Liver (tissue), 8 donors: ENCODE measurements at regions not wholly inside any gene's neighbourhood (a gene's known extent, or its start where the extent isn't known, plus 50 kb on each side); places are given as distances from the start of the nearest gene placed in this dataset.

ENCODE experiments used
- DNase-seq: peaks from one replicate; pipeline ENCODE4 v3.0.0-alpha.2; 2017; ENCODE audit warnings: low spot score
- H3K27ac ChIP-seq, 2 donors: one replicate each; pipeline ENCODE4 v1.7.0; 2013; ENCODE audit warnings: inconsistent platforms in 2 of 2, low read length in 2 of 2, control low read depth in 1 of 2, low read depth in 1 of 2, mild to moderate bottlenecking in 1 of 2
- H3K27me3 ChIP-seq, 4 donors: one replicate each; pipeline versions ENCODE4 v1.6.1 to v1.7.0; 2013; ENCODE audit warnings: low read length in 3 of 4, inconsistent platforms in 1 of 4, mild to moderate bottlenecking in 1 of 4, moderate library complexity in 1 of 4; ENCODE audit not compliant: control insufficient read depth in 4 of 4, insufficient read depth in 4 of 4
- H3K36me3 ChIP-seq, 4 donors: one replicate each; pipeline versions ENCODE4 v1.6.1 to v1.7.0; 2013; ENCODE audit warnings: low read length in 3 of 4, mild to moderate bottlenecking in 3 of 4, low read depth in 1 of 4, moderate library complexity in 1 of 4; ENCODE audit not compliant: control insufficient read depth in 4 of 4, insufficient read depth in 3 of 4
- H3K4me1 ChIP-seq, 4 donors: one replicate each; pipeline versions ENCODE4 v1.6.1 to v1.7.0; 2013; ENCODE audit warnings: low read length in 3 of 4, mild to moderate bottlenecking in 3 of 4, moderate library complexity in 1 of 4; ENCODE audit not compliant: control insufficient read depth in 4 of 4, insufficient read depth in 4 of 4
- H3K4me3 ChIP-seq, 3 donors: one replicate each; pipeline versions ENCODE4 v1.6.1 to v1.7.0; 2013; ENCODE audit warnings: low read length in 3 of 3, control low read depth in 1 of 3, low read depth in 1 of 3, mild to moderate bottlenecking in 1 of 3
- H3K9ac ChIP-seq, 2 donors: one replicate each; pipeline ENCODE4 v1.7.0; 2013; ENCODE audit warnings: low read length in 2 of 2, mild to moderate bottlenecking in 2 of 2, moderate library complexity in 2 of 2, control low read depth in 1 of 2, low read depth in 1 of 2
- H3K9me3 ChIP-seq, 4 donors: one replicate each; pipeline versions ENCODE4 v1.6.1 to v1.7.0; 2013; ENCODE audit warnings: low read length in 3 of 4; ENCODE audit not compliant: control insufficient read depth in 4 of 4
- ATF3 ChIP-seq: IDR thresholded peaks from 2 replicates; pipeline ENCODE4 v1.6.1; 2016; ENCODE audit warnings: antibody characterized with exemption
- CTCF ChIP-seq: fragments of 150-350 bp; IDR thresholded peaks from 2 replicates; pipeline ENCODE4 v1.5.1; 2017; ENCODE audit warnings: improper control_type of control experiment, low read depth, low read length; ENCODE audit not compliant: missing input control
- EGR1 ChIP-seq, 2 donors: IDR thresholded peaks; 2 replicates each; pipeline ENCODE4 v1.6.1; 2016 to 2018; ENCODE audit warnings: antibody characterized with exemption in 2 of 2, low read depth in 2 of 2
- FOXA2 ChIP-seq: IDR thresholded peaks from 2 replicates; pipeline ENCODE4 v1.6.1; 2016; ENCODE audit warnings: antibody characterized with exemption
- GABPA ChIP-seq, 2 donors: IDR thresholded peaks in 1 of 2; conservative IDR thresholded peaks in 1 of 2; 2 replicates each; pipeline ENCODE4 v1.6.1; 2016; ENCODE audit warnings: antibody characterized with exemption in 2 of 2, mild to moderate bottlenecking in 1 of 2, moderate library complexity in 1 of 2
- HNF4A ChIP-seq, 2 donors: conservative IDR thresholded peaks; 2 replicates each; pipeline ENCODE4 v1.6.1; 2016; ENCODE audit warnings: antibody characterized with exemption in 2 of 2, mild to moderate bottlenecking in 2 of 2
- HNF4G ChIP-seq: IDR thresholded peaks from 2 replicates; pipeline ENCODE4 v1.6.1; 2016; ENCODE audit warnings: antibody characterized with exemption
- JUND ChIP-seq, 2 donors: IDR thresholded peaks; 2 replicates each; pipeline ENCODE4 v1.6.1; 2016; ENCODE audit warnings: antibody characterized with exemption in 2 of 2
- NR2F2 ChIP-seq: IDR thresholded peaks from 2 replicates; pipeline ENCODE4 v1.6.1; 2016; ENCODE audit warnings: antibody characterized with exemption
- RAD21 ChIP-seq, 2 donors: IDR thresholded peaks; 2 replicates each; pipeline ENCODE4 v1.6.1; 2016; ENCODE audit warnings: antibody characterized with exemption in 2 of 2, mild to moderate bottlenecking in 2 of 2
- REST ChIP-seq: IDR thresholded peaks from 2 replicates; pipeline ENCODE4 v1.6.1; 2016; ENCODE audit warnings: antibody characterized with exemption, mild to moderate bottlenecking
- RXRA ChIP-seq, 2 donors: IDR thresholded peaks; 2 replicates each; pipeline ENCODE4 v1.6.1; 2017 to 2018; ENCODE audit warnings: antibody characterized with exemption in 2 of 2, mild to moderate bottlenecking in 1 of 2
- SP1 ChIP-seq: IDR thresholded peaks from 2 replicates; pipeline ENCODE4 v1.6.1; 2018; ENCODE audit warnings: antibody characterized with exemption, mild to moderate bottlenecking
- YY1 ChIP-seq: IDR thresholded peaks from 2 replicates; pipeline ENCODE4 v1.6.1; 2016; ENCODE audit warnings: antibody characterized with exemption, mild to moderate bottlenecking
- WGBS: extraction: QIAGEN DNeasy Blood & Tissue Kit; methylation state at CpG from one replicate; pipeline ENCODE4 v1.1.7; 2013; 5-methylcytosine and 5-hydroxymethylcytosine counted together
- TF ChIP-seq, protein P1 (sequence below): IDR thresholded peaks from 2 replicates; pipeline ENCODE4 v1.6.1; 2016; ENCODE audit warnings: antibody characterized with exemption
- donor health status: healthy.
- donor health status: healthy.
- donor health status: healthy.
- donor health status: healthy.
- donor health status: healthy.

DNA sequence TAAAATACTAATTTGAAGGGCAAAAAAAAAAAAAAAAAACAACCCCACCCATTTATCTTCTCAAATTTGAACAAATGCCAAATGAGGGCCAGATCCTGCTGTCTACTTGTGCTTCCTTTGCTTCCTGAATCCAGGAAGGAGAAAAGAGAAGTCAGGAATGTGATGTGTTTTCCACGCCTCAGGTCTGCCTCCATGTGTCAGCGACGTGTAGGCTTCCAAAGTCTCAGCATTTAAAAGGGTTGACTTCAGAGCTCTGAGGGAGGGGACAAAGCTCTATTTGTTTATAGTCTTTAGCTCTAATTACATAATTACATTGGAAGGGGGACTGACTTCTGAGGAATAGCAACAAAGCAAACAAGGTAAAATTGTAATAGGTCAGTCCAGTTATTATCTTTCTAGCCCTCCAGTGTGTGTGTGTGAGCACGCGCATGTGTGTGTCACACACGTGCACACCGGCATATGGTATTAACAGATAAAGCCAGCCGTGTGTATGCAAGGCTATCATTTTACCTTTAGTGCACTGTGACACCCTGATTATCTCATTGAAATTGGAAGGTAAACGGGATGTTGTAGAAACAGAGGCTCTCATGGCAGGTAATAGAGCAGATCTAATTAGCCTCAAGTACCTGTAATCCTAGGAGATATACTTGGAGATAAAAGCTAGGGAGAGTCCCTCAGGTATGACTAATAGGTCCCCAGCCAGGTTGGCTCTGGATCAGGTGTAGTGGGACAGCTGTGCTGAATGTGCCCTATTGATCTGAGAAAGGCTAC is 911.4 kb upstream of the ZEB2 start:
- Histone ChIP-seq H3K9ac (no peak overlapping the region), H3K4me3 (no peak overlapping the region), H3K27me3 (no peaks in the 10 kb centered on the region), H3K27ac (no peak overlapping the region), H3K9me3 (no peaks in the 10 kb centered on the region), H3K4me1 (no peaks in the 10 kb centered on the region), H3K36me3 (no peaks in the 10 kb centered on the region)
- TF ChIP-seq NR2F2, result no peak
- 54% methylated on average over 9 of the region's 9 CpGs for WGBS
- no peak for DNase-seq

DNA sequence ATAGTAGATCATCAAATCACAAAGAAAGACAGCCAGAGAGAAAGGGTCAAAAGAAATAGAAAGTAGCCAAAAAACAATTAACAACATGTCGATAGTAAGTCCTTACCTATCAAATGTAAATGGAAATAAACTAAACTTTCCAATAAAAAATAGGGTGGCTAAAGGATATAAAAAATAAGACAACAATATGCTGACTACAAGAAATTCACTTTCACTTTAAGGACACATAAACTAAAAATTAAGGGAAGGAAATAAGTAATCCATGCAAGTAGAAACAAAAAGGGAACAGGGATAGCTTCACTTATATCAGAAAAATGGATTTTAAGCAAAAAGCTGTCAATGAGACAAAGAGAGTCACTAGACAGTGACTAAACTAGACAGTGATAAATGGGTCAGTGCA is 903.9 kb upstream of the ZEB2 start:
- DNase-seq, result no peak
- 96% methylated on average over 1 of the region's 1 CpG for WGBS
- H3K27me3 ChIP-seq, result no peaks in the 10 kb centered on the region
- no peaks in the 10 kb centered on the region for H3K36me3 ChIP-seq
- no peak overlapping the region for H3K9ac ChIP-seq
- no peak overlapping the region for H3K27ac ChIP-seq
- H3K4me1 ChIP-seq, result no peaks in the 10 kb centered on the region
- TF ChIP-seq RXRA (IDR thresholded peaks at IDR 0.05), result no peak
- no peak overlapping the region for H3K4me3 ChIP-seq
- H3K9me3 ChIP-seq, result peaks cover 0 to 13% (median 3%) of the 10 kb centered on the region in 4 donors

DNA sequence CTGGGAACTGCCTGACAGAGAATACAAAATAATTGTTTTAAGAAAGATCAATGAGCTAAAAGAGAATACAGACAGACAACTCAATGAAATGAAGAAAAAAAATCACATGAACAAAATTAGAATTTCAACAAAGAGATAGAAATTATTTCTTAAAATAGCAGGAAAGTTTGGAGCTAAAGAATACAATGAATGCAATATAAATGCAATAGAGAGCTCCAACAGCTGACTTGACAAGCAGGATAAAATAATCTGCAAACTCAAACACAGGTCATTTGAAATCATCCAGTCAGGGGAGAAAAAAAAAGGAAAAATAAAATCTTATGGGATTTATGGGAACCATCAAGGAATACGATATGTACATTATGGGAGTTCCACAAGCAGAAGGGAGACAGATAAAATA is 902.7 kb upstream of the ZEB2 start:
- Histone ChIP-seq H3K4me3 (no peak overlapping the region), H3K9ac (no peak overlapping the region), H3K27ac (no peak overlapping the region), H3K36me3 (no peaks in the 10 kb centered on the region), H3K4me1 (no peaks in the 10 kb centered on the region), H3K9me3 (peaks cover 0 to 13% (median 3%) of the 10 kb centered on the region in 4 donors), H3K27me3 (no peaks in the 10 kb centered on the region)
- no peak for DNase-seq
- TF ChIP-seq RXRA (IDR thresholded peaks at IDR 0.05) (no peak), CTCF (no peak), JUND (IDR thresholded peaks at IDR 0.05) (no peak), GABPA (IDR thresholded peaks at IDR 0.05 in 1 of 2, conservative IDR thresholded peaks at IDR 0.05 in 1 of 2) (no peak)
- WGBS, result 75% methylated on average over 1 of the region's 1 CpG

DNA sequence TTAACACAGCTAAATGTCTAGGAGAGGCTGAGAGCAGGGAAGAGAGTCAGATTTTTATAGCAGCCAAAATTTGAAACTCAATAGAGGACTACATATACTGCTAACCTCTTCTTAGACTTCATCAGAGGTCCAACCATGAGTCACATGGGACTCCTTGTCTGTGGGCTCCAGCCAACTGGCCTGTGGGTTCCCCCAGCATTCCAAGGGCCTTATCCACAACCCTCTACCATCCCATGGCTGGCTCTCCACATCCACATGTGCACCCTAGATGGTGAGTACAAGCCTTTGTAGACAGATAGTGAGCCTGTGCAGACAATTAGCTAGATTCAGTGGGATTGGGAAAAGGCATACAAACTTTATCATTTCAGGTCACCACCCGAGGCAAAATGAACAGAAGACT is 901.9 kb upstream of the ZEB2 start:
- no peak overlapping the region for H3K27ac ChIP-seq
- H3K9me3 ChIP-seq, result peaks cover 0 to 13% (median 3%) of the 10 kb centered on the region in 4 donors
- H3K27me3 ChIP-seq, result no peaks in the 10 kb centered on the region
- no peaks in the 10 kb centered on the region for H3K4me1 ChIP-seq
- H3K4me3 ChIP-seq, result no peak overlapping the region
- DNase-seq, result no peak
- no peak overlapping the region for H3K9ac ChIP-seq
- 66% methylated on average over 1 of the region's 1 CpG for WGBS
- H3K36me3 ChIP-seq, result no peaks in the 10 kb centered on the region
- TF ChIP-seq NR2F2 (no peak), HNF4G (no peak), YY1 (no peak), CTCF (no peak), GABPA (IDR thresholded peaks at IDR 0.05 in 1 of 2, conservative IDR thresholded peaks at IDR 0.05 in 1 of 2) (no peak), ATF3 (no peak), RAD21 (IDR thresholded peaks at IDR 0.05) (no peak), SP1 (no peak), FOXA2 (no peak), HNF4A (conservative IDR thresholded peaks at IDR 0.05) (no peak), REST (no peak), EGR1 (IDR thresholded peaks at IDR 0.05; ENCODE audit: low read depth in 2 of 2) (no peak)
- TF ChIP-seq, protein P1, sequence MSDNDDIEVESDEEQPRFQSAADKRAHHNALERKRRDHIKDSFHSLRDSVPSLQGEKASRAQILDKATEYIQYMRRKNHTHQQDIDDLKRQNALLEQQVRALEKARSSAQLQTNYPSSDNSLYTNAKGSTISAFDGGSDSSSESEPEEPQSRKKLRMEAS, result no peak
